GM20431 (cell line): ENCODE measurements at regions not wholly inside any gene's neighbourhood (a gene's known extent, or its start where the extent isn't known, plus 50 kb on each side); places are given as distances from the start of the nearest gene placed in this dataset.
"Not testable (repeated sequence)": the region's sequence is repeated elsewhere in the genome, so short reads cannot be mapped to it uniquely, and the experiment has no call there.

ENCODE experiments used
- in situ Hi-C: fragments of 300-500 bp; cut with MseI, MboI; formaldehyde crosslinking; loops from one replicate; pipeline ENCODE4 v1.15.0; 2020; ENCODE audit warnings: low sequenced_read_pairs; ENCODE audit not compliant: unreplicated experiment

GRCh38 chr1:65657609-65658008 lies 135.1 kb upstream of the PDE4B start:
- in situ Hi-C loops: not testable (repeated sequence)

- in situ Hi-C loops: no loop called here
Observed at GRCh38 chr1:65658122-65658521, 134.6 kb upstream of the PDE4B start.

- in situ Hi-C loops: no loop called here
Observed at GRCh38 chr1:65668368-65668767, 124.3 kb upstream of the PDE4B start.

- in situ Hi-C loops: no loop called here
Observed at GRCh38 chr1:65670518-65670917, 122.2 kb upstream of the PDE4B start.

GRCh38 chr1:65674522-65674921 lies 118.2 kb upstream of the PDE4B start:
- in situ Hi-C loops: no loop called here

- in situ Hi-C loops: loop anchor here (25.0 kb wide), 3 partner anchors 242 to 617 kb away; no protein-coding TSS in a partner anchor
Observed at GRCh38 chr1:65679773-65680172, 112.9 kb upstream of the PDE4B start.

- in situ Hi-C loops: loop anchor here (25.0 kb wide), 3 partner anchors 244 to 619 kb away; no protein-coding TSS in a partner anchor
Observed at GRCh38 chr1:65681096-65681495, 111.6 kb upstream of the PDE4B start.

- in situ Hi-C loops: loop anchor here (25.0 kb wide), 3 partner anchors 250 to 625 kb away; no protein-coding TSS in a partner anchor
Observed at GRCh38 chr1:65687428-65688214, 105.1 kb upstream of the PDE4B start.

GRCh38 chr1:65688215-65688566 lies 104.5 kb upstream of the PDE4B start:
- in situ Hi-C loops: loop anchor here (25.0 kb wide), 3 partner anchors 251 to 626 kb away; no protein-coding TSS in a partner anchor

GRCh38 chr1:65688848-65689247 lies 103.8 kb upstream of the PDE4B start:
- in situ Hi-C loops: loop anchor here (25.0 kb wide), 3 partner anchors 252 to 627 kb away; no protein-coding TSS in a partner anchor

- in situ Hi-C loops: loop anchor here (25.0 kb wide), 3 partner anchors 254 to 629 kb away; no protein-coding TSS in a partner anchor
Observed at GRCh38 chr1:65691152-65691900, 101.4 kb upstream of the PDE4B start.

- in situ Hi-C loops: loop anchor here (25.0 kb wide), 3 partner anchors 255 to 630 kb away; no protein-coding TSS in a partner anchor
Observed at GRCh38 chr1:65691972-65692371, 100.7 kb upstream of the PDE4B start.

- in situ Hi-C loops: loop anchor here (25.0 kb wide), 3 partner anchors 257 to 632 kb away; no protein-coding TSS in a partner anchor
Observed at GRCh38 chr1:65694126-65694525, 98.6 kb upstream of the PDE4B start.

- in situ Hi-C loops: loop anchor here (25.0 kb wide), 3 partner anchors 258 to 633 kb away; no protein-coding TSS in a partner anchor
Observed at GRCh38 chr1:65694933-65695332, 97.8 kb upstream of the PDE4B start.

- in situ Hi-C loops: loop anchor here (25.0 kb wide), 3 partner anchors 261 to 636 kb away; no protein-coding TSS in a partner anchor
Observed at GRCh38 chr1:65698590-65698989, 94.1 kb upstream of the PDE4B start.

- in situ Hi-C loops: loop anchor here (25.0 kb wide), 1 partner anchor 533 kb away; no protein-coding TSS in a partner anchor
Observed at GRCh38 chr1:65703853-65704252, 88.8 kb upstream of the PDE4B start.

- in situ Hi-C loops: loop anchor here (25.0 kb wide), 1 partner anchor 533 kb away; no protein-coding TSS in a partner anchor
Observed at GRCh38 chr1:65704318-65704717, 88.4 kb upstream of the PDE4B start.

GRCh38 chr1:65717815-65718454 lies 74.8 kb upstream of the PDE4B start:
- in situ Hi-C loops: loop anchor here (25.0 kb wide), 1 partner anchor 519 kb away; no protein-coding TSS in a partner anchor

- in situ Hi-C loops: loop anchor here (25.0 kb wide), 1 partner anchor 518 kb away; no protein-coding TSS in a partner anchor
Observed at GRCh38 chr1:65719391-65719790, 73.3 kb upstream of the PDE4B start.

GRCh38 chr1:65722461-65722860 lies 70.2 kb upstream of the PDE4B start:
- in situ Hi-C loops: loop anchor here (25.0 kb wide), 1 partner anchor 515 kb away; no protein-coding TSS in a partner anchor
